ENCODE measurements at regions not wholly inside any gene's neighbourhood (a gene's known extent, or its start where the extent isn't known, plus 50 kb on each side); places are given as distances from the start of the nearest gene placed in this dataset.

DNA sequence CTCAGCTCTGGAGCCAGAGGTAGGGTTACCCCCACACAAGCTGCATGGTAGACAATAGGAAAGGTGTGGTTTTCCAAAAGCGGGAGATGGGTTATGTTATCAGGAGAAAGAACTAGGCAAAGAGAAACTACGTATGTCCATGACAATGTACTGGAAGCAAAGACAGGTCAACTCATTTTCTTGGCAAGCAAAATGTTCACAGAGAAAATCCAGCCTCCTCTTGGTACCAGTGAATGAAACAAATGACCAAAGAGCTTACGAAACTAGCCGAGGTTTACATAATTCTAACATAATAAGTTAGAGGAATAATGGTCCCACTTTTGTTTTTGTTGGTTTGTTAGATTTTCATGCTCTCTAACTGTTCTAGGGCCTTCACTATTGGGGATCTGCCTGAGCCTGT lies 338.1 kb upstream of the TGFBR2 start:
- intact Hi-C loops (cut with DNase I), result no loop called here
- H3K27me3 ChIP-seq, result no peaks in the 10 kb centered on the region
- DNase-seq (no peak), ATAC-seq (no peak)
- no peak overlapping the region for H3K4me3 ChIP-seq
- no peaks in the 10 kb centered on the region for H3K9me3 ChIP-seq
- no peaks in the 10 kb centered on the region for H3K36me3 ChIP-seq
- H3K27ac ChIP-seq, result no peak overlapping the region
- H3K4me1 ChIP-seq, result no peaks in the 10 kb centered on the region
- WGBS (ENCODE audit: insufficient coverage, low coverage, low lambda C conversion rate, missing lambda C conversion rate), result 52% methylated on average over 4 of the region's 4 CpGs
- TF ChIP-seq, protein P1, sequence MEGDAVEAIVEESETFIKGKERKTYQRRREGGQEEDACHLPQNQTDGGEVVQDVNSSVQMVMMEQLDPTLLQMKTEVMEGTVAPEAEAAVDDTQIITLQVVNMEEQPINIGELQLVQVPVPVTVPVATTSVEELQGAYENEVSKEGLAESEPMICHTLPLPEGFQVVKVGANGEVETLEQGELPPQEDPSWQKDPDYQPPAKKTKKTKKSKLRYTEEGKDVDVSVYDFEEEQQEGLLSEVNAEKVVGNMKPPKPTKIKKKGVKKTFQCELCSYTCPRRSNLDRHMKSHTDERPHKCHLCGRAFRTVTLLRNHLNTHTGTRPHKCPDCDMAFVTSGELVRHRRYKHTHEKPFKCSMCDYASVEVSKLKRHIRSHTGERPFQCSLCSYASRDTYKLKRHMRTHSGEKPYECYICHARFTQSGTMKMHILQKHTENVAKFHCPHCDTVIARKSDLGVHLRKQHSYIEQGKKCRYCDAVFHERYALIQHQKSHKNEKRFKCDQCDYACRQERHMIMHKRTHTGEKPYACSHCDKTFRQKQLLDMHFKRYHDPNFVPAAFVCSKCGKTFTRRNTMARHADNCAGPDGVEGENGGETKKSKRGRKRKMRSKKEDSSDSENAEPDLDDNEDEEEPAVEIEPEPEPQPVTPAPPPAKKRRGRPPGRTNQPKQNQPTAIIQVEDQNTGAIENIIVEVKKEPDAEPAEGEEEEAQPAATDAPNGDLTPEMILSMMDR (IDR thresholded peaks at IDR 0.05), result no peak
- TF ChIP-seq POLR2A (IDR thresholded peaks at IDR 0.05), result no peak

DNA sequence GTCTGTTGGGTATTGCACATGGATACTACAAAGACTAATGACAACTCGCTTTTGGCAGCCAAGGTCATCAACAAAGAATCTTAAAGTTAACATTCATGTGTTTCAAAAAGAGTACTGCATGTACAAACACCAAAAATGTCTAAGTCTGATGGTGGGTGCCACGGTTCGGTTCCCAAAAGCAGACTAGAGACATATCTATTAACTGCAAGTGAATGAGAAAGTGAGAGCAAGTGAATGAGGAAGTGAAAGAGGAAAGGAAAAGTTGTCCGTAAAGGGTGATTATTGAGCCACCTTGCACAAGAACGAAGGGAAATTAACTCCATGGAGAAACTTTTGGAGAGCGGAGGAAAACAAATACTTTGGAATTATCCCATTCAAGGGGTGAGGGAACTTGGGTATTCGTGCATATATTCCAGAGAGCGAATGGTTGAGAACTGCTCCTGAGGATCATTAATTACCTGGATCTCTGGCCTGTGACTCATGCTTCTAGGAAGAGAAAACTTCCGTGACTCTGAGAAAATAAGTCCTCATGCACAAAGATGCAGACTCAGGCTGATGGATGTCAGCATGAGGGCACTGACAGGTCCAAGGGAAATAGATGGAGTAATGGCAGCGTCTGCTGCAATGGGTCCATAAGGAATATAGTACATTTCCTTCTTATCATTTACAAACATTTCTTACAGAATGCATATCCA lies 336.5 kb upstream of the TGFBR2 start:
- H3K36me3 ChIP-seq, result no peaks in the 10 kb centered on the region
- no peak overlapping the region for H3K4me3 ChIP-seq
- TF ChIP-seq POLR2A (IDR thresholded peaks at IDR 0.05), result no peak
- TF ChIP-seq, protein P1 (IDR thresholded peaks at IDR 0.05), result no peak
- no peaks in the 10 kb centered on the region for H3K4me1 ChIP-seq
- ATAC-seq, result peak in 1 of 4 donors; percentile 42
- intact Hi-C loops (cut with DNase I), result no loop called here
- no peak overlapping the region for H3K27ac ChIP-seq
- 70% methylated on average over 10 of the region's 10 CpGs for WGBS (ENCODE audit: insufficient coverage, low coverage, low lambda C conversion rate, missing lambda C conversion rate)
- DNase-seq, result no peak
- no peaks in the 10 kb centered on the region for H3K27me3 ChIP-seq
- no peaks in the 10 kb centered on the region for H3K9me3 ChIP-seq

DNA sequence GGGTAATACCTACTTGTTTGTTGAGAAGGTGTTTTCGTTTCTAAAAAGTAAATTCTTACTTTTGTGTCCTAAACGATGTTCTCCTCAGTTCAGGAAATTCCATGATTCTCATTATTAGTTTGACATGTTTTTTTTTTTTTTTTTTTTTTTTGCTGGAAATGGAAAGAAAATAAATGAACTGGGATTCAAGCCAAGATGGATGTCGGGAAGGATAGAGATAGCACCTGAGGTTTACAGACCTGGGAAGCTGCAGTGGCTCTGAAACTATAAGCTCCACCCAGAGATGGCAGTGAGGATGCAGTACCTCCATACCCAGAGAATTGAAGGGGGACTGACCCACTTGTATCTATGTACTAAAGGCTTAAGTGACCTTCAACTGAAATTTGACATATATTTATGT lies 334.6 kb upstream of the TGFBR2 start:
- no peaks in the 10 kb centered on the region for H3K36me3 ChIP-seq
- no peak for ATAC-seq
- intact Hi-C loops (cut with DNase I), result no loop called here
- H3K27me3 ChIP-seq, result no peaks in the 10 kb centered on the region
- no peak overlapping the region for H3K27ac ChIP-seq
- no peak for DNase-seq
- no peaks in the 10 kb centered on the region for H3K4me1 ChIP-seq
- 48% methylated on average over 3 of the region's 3 CpGs for WGBS (ENCODE audit: insufficient coverage, low coverage, low lambda C conversion rate, missing lambda C conversion rate)
- no peak overlapping the region for H3K4me3 ChIP-seq
- no peaks in the 10 kb centered on the region for H3K9me3 ChIP-seq
- no peak for TF ChIP-seq POLR2A (IDR thresholded peaks at IDR 0.05)
- TF ChIP-seq, protein P1 (IDR thresholded peaks at IDR 0.05), result no peak

DNA sequence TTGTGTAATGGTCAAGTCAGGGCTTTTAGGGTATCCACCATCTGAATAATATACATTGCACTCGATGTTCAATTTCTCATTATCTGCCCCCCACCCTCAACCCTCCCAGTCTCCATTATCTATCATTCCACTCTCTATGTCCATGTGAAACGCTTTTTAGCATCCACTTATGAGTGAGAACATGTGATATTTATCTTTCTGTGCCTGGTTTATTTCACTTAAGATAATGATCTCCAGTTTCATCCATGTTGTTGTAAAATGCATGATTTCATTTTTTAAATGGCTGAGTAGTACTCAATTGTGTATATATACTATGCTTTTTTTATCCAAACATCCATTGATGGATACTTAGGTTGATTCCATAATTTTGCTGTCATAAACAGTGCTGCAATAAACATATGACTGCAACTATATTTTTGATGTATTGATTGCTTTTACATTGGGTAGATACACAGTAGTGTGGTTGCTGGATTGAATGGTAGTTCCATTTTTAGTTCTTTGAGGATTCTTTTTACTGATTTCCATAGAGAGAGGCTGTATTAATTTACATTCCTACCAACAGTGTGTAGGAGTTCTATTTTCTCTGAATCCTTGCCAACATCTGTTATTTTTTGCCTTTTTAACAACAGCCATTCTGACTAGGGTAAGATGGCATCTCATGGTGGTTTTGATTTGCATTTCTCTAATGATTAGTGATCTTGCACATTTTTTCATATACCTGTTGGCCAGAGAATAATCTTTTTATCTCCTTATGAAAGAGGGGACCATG lies 332.9 kb upstream of the TGFBR2 start:
- Histone ChIP-seq H3K36me3 (no peaks in the 10 kb centered on the region), H3K4me3 (no peak overlapping the region), H3K4me1 (no peaks in the 10 kb centered on the region), H3K27ac (no peak overlapping the region), H3K27me3 (no peaks in the 10 kb centered on the region), H3K9me3 (no peaks in the 10 kb centered on the region)
- TF ChIP-seq, protein P1 (IDR thresholded peaks at IDR 0.05), result no peak
- TF ChIP-seq POLR2A (IDR thresholded peaks at IDR 0.05), result no peak
- DNase-seq (no peak), ATAC-seq (no peak)
- intact Hi-C loops (cut with DNase I), result no loop called here
- 83% methylated on average over 2 of the region's 2 CpGs for WGBS (ENCODE audit: insufficient coverage, low coverage, low lambda C conversion rate, missing lambda C conversion rate)
